Astrocyte of the hippocampus (primary cell): ENCODE measurements at regions not wholly inside any gene's neighbourhood (a gene's known extent, or its start where the extent isn't known, plus 50 kb on each side); places are given as distances from the start of the nearest gene placed in this dataset.

Experiments
- DNase-seq: peaks from one replicate; pipeline ENCODE4 v3.0.0; 2011; ENCODE audit warnings: low read depth, low spot score

DNA sequence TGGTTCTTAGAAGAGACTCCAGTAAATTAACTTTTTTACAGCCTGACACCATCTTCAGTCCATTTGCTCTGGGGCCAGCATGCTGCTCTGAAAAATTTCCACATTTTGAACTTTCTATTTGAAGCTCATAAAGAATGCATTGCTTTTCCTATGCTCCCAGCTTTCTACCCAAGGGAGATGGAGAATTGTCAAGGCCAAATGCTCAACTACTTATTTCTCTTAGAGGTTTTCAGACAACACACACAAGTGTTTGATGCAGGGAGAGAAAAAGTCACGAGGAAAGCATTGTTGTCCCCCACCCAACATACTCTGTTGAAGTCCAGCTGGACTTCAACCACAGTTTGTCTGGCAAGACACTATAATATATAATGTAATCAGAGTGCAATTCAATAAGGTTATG lies 100.3 kb upstream of the CADPS start:
- no peak for DNase-seq

DNA sequence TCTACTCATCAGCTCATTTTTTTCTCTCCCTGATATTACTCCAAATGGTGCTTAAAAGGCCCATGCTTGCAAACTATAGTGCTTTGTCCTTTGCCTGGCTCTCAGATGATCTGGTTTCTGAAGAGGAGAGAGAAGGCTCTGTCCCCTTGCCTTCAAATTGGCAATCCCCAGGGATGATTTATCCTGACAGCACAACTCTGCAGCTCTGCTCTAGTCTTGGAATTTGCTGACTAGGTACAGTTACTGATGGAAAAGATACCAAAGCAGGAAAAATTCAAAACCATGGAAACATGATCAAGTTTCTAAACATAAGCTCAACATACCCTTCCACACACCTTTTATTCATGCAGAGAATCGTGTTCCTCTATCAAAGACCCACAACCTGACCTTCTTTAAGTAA lies 106.7 kb upstream of the CADPS start:
- no peak for DNase-seq

DNA sequence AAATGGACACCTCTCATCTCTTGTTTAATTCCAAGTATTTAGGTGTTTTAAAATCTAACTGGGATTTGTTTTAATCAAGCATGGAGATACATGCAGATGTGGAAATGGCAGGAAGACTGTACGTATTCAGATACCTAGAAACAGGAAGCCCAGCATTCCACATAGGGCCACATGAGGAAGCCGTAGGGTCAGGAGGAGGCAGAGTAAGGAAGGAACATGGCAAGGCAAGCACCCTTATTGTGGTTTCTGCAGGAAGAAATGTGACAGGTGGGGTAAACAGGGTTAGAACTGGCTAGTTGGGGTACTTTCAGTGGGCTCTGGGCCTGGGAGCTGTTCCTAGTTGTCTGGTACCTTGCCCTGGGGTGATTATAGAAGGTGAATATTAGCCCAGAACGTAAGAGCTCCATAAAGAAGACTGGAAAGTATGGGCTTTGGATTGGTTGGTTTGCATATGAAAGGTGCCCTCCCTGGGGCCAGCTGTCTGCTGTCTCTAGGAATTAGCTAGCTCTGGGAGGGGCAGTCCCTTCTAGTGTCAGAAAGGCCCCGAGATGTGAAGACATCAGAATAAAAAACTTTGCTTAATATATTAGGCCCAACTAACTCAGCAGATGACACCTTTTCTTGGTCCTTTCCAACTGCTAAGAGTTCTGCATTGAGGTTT lies 107.7 kb upstream of the CADPS start:
- no peak for DNase-seq

DNA sequence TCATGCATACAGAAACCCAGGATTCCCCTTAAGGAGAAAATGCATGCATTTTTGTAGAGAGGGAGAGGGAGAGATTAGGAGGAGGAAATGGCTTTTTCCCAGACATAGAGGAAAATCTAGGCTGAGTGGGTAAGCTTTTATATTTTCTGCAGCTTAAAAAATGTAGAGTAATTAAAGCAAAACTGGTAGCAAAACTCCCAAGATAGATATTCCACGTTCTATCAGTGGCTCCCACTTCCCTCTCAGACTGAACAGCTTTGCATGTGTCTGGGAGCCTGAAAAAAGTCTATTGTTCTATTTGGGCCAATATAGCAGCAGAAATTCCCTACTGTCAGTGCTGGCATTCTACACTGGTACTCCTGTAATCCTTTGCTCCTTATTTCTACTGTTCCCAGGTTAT lies 110.8 kb upstream of the CADPS start:
- DNase-seq = no peak

DNA sequence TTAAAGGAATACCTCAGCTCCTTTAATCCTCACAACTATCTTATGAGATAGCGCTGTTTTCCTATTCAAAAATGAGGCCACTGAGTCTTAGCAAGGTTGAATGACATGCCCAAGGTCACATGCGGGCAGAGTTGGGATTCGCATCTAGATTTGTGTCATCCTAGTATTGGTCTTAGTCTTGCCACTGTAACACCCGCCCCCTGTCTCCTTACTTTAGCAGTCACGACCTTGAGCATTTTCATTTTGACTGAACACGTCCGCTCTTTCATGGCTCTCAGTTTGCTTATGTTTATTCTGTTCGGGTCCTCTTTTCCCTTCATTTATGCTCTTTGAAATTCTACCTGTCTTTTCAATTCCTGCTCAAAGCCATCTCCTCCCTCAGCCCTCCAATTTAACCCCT lies 112.5 kb upstream of the CADPS start:
- no peak for DNase-seq

DNA sequence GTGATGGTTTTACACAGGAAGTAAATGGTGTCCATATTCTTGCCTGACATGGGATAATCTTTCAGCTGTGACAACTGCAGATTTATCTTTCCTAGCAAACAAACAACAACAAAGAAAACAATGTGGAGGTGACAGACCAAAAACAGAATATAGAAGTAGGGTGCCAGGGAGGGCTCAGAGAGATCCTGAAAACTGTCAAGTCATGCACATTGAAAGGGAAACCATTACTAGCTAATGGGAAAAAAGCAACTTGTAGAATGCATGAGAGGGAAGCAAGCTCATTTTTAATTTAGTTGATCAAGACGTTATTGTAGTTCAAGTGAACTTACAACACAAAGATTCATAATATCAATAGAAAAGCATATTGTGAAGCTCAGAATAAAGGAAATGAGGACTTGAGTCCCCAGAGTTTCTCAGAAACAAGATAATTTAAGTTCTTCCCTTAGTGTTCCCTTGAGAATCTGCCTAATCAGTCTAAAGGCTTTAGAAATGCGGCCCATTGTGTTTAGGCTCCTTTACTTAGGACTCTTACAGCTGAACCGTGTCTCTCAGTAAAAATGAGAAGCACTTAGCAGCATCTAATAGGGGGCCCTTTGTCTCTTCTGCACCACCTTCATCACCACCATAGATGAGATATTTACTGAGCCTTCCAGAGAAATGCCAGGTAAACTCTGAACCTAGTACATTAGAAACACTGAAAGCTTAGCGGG lies 115.6 kb upstream of the CADPS start:
- no peak for DNase-seq

DNA sequence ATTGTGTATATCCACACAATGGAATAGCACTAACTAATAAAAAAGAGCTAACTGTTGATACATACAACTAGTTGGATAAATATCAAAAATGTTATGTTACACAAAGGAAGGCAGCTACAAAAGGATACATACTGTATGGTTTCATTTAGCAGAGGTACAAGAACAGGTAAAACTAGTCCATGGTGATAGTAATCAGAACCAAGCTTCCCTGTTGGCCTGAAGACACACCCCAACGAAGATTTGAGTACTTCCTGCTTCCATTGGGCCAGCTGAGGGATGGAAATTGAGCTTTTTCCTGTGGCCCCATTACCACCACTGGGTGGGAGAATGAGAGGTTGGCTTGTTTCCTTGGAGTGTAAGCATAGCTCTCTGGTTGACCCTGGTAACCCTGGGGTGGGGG lies 117.3 kb upstream of the CADPS start:
- no peak for DNase-seq

DNA sequence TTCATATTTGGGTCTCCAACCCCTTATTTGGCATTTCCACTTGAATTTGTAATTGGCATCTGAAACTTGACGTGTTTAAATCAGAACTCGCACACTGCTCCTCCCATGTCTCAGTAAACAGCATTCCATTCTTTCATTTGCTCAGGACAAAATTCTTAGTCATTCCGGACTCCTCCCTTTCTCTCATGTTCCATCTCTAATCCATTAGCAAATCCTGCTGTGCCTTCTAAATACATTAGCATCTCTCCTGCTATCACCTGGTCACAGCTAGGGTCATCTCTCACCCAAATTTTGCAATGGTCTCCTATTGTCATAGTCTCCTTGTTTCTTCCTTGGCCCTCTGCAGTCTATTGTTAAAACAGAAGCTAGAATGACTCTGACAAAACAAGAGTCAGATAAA lies 119.9 kb upstream of the CADPS start:
- DNase-seq = no peak

DNA sequence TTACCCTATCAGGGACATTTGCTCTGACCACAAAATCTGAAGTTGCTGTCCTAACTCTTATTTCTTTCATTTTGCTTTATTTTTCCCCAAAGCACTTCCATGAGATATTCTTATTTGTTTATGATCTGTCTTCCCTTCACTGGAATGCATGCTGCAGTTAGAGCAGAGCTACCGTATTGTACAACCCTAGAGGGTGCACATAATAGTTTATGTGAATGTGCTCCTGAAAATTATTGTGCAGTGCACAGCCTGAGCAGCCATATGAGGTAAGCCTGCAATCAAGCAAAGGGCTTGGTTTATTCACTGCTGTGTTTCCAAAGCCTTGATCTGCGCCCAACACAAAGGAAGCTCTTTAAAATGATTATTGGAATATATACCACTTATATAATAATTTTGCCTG lies 120.3 kb upstream of the CADPS start:
- DNase-seq = no peak

DNA sequence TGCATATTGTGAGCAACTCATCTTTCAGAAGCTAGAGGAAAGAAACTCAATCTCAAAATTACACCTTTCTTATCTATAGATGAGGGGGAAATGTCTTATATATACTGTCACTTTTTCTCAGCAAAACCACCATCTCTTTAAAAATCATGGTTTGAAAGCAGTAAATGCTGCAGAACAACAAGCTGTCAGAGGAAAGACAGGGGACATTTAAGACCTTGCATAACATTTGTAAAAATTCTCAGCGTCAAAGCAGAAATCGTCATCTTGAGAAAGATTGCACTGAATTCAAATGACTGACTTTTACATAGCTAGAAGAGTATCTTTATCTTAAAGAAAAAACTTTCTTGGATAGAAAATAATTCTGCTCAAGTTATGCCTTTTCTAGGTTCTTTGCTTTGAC lies 122.2 kb upstream of the CADPS start:
- no peak for DNase-seq

DNA sequence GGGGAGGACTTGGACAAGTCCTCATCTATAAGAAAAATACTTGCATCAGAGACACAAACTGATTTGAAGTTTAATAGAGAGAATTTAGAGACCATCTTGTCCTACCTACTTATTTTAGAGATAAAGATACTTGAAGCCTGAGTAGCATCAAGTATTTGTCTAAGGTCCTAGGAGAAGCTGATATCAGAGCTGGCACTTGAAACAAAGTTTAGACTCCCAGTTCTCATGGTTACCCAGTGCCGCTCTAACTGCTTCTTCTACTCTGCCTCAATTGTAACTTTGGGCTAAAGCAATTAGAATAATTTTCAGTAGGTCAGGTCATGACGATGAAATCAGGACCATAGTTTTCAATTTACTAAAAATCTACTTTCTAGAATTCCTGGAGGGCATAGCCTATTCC lies 123.9 kb upstream of the CADPS start:
- no peak for DNase-seq

DNA sequence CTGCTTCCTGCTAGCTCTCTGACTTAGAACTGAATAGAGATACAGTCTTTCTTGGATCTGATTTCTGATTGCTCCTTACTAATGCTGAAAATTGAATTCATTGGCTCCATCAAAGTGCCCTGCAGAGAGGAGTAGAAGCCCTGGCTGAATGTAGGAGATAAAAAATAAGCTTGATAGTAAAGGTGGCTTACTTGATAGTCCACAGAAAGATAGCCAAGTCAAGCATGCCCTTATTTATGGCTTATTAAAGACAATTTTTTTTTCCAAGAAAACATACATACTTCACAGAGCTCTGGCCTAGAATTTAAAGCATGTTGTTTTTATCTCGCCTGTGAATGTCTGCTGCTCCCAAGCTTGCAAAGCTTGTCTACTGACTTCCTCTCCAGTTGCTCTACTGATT lies 124.6 kb upstream of the CADPS start:
- DNase-seq = no peak

DNA sequence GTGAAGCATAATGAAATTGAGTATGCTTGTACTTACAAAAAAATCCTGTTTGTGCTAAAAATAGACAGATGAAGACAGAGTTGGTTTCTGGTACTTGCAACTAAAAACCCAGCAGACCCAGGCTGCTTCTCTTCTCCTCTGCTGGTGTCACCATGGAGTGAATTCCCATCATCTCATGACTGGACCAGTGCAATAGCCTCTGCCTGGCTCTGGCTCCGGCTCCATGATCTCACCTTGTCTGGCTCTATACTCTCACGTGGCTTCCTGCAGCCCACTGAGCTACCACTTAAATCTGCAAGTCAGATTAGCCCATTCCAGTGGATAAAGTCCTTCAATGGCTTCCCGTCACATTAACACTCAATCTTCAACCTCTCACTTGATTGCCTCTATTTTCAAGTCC lies 129.2 kb upstream of the CADPS start:
- no peak for DNase-seq

DNA sequence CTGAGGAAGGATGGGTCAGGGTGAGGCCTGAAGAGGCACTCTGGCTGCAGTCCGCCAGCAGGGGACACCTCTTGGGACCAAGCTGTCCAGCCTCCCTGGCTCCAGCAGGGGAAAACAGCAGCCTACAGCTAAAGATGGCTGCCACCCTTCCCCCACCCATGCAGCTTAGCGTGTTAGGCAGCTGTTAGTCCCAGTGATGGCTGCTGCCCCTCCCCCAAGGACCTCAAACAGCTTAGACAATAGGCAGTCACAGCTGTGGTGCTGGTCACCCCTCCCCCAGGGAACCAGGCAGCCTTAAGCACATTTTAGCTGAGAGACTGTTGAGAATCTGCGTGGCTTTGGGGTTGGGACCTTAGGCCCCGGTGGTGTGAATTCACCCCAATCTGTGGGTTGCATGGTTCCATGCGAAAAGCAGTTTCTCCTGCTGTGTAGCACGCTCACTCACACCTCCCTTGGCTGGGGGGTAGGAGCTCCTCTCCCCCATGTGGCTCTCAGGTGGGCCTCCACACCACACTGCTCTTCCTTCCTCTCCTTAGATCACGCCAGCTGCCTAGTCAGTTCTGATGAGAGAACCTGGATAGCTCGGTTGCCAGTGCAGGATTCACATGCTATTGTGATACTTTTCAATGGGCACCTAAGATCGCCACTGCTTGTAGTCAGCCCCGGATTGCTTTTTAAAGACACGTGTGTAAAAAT lies 140.5 kb upstream of the CADPS start:
- DNase-seq = no peak

DNA sequence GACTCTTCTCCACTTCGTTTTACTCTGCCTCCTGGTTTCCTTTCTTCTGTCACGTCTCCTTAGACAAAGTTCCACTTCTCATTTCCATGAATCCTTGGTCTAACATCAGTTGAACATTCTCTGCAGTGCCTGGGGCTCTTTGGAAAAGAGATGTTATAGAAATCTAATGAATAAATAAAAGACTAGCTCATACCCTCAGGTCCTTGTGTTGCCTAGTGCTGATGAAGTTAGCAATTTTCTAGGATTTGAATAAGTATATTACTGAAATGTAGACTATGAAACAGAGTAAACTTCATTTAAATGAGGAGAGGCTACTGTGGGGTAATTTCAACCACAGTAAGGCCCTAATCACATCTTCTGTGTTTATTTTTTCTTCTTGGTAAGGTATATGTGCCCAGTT lies 146.9 kb upstream of the CADPS start:
- DNase-seq = no peak

DNA sequence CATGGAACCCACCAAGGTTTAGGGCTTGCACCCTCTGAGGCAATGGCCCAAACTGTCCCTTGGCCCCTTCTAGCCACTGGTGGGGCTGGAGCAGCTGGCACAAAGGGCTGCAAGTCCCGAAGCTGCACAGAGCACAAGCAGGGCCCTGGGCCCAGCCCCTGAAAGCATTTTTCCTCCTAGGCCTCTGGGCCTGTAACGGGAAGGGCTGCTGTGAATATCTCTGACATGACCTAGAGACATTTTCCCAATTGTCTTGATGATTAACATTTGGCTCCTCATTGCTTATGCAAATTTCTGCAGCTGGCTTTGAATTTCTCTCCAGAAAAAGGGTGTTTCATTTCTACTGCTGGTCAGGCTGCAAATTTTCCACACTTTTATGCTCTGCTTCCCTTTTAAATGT lies 151.5 kb upstream of the CADPS start:
- no peak for DNase-seq

DNA sequence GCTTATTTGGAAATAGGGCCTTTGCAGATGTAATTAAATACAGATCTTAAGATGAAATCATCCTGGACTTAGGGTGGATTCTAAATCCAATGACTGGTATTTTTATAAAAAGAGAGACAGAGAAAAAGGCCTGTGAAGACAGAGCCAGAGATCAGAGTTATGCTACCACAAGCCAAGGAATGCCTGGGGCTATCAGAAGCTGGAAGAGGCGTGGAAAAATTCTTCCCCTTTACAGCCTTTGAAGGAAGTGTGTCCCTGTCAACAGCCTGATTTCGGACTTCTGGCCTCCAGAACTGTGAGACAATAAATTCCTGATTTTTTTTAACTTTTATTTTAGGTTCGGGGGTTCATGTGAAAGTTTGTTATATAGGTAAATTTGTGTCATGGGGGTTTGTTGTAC lies 154.1 kb upstream of the CADPS start:
- no peak for DNase-seq

DNA sequence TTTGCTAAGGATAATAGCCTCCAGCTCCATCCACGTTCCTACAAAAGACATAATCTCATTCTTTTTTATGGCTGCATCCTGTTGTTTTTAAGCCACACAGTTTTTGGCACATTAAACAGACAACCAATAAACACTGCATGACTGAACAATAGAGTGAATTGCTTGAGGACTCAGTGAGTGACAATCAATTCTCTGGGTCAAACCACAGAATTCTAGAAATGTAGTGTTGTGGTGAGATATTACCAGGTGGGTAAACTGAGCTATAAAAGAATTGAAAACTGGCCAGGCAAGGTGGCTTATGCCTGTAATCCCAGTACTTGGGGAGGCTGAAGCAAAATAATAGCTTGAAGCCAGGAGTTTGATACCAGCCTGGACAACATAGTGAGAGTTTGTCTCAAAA lies 154.7 kb upstream of the CADPS start:
- DNase-seq = peak; percentile 75

DNA sequence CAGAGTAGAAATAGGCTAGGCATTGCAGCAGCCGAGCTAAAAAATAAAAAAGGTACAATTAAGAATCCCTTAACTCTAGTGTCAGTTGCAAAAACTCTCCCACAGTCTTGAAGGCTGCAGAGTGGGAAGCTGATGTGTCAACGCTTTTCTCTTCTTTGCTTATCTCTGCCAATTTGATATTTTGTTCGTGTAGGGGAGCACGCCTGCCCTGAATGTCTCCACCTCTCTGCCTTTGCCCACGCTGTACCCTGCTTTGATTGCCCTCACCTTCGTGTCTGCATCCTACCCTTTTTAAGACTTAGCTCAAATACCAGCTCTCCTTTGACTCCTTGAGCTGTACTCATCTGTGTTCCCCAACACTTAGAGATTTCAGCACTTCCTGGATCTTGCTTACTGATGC lies 155.4 kb upstream of the CADPS start:
- no peak for DNase-seq

DNA sequence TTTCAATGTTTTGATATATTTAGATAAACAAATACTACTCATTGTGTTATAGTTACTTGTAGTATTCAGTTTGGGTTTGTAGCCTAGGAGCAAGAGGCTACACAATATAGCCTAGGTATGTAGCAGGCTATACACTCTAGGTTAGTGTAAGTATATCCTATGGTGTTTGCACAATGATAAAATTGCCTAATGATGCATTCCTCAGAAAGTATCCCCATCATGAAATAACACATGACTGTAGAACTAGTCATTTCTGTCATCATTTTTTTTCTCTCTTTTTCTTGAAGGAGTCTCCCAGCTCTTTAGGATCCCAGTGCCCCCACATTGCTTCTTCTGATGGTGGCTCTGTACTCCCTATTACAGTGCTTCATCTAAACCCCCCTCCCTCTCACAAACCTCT lies 157.7 kb upstream of the CADPS start:
- no peak for DNase-seq

DNA sequence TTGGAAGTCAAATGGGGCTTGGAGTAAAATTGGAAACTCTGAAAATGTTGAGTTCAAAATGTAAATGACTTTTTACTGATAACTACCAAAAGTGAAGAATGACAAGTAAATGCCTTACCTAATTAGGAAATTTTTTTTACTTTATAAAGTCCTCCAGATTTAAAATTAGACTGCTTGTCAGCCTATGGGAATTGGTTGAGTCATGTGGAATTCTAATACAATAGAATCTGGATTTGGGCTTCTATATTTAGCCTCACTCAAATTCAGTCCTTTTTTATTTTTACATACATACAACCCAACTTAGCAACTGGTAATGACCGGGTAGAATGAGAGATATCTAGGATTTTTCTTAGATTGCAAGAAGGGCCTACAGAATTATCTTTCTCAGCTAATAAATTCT lies 158.9 kb upstream of the CADPS start:
- no peak for DNase-seq

DNA sequence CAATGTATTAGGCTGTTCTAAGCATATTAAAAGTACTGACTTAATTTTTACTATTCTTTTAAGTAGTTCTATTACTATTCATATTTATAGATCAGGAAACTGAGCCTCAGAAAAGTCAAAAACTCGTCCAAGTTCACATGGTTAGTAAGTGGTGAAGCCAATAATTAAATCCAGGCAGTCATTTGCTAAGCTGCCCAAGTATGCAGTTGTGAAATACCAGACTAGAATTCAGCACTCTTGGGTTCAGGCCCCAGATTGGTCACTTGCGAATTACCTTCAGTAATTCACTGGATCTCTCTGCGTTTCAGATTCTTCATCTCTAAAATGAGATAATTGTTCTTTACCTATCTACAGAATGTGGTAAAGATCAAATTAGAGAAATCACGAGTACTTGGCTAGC lies 161.9 kb upstream of the CADPS start:
- no peak for DNase-seq

DNA sequence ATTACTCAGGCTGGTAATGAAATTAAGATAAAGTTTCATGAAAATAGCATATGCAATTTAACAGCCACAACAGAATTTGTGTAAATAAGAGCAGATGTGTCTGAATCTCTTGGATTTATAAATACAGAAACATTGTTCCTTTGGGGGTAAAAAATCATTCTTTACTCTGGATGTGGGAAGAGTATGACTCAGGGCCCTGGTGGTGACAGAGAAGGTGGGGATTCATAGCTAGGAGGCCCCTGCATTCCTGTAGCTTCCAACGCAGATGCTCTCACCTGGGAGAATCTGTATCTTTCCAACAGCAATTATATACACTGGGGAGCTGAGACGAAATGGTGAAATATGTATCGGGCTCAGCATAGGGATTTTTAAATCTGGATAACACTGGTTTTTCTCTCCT lies 167.6 kb upstream of the CADPS start:
- no peak for DNase-seq
